HG03095 (cell line): ENCODE measurements at regions not wholly inside any gene's neighbourhood (a gene's known extent, or its start where the extent isn't known, plus 50 kb on each side); places are given as distances from the start of the nearest gene placed in this dataset.

Experiments
- ATAC-seq: cut with Tn5 transposase; IDR thresholded peaks from one replicate; pipeline ENCODE4 v1.9.1; 2021; ENCODE audit warnings: moderate library complexity; ENCODE audit not compliant: unreplicated experiment

- ATAC-seq: no peak
Observed at GRCh38 chr4:60117726-60118323, 1082.3 kb upstream of the ADGRL3 start.

GRCh38 chr4:60122820-60123219 is 1077.3 kb upstream of the ADGRL3 start:
- ATAC-seq: no peak

GRCh38 chr4:60128888-60129287 is 1071.2 kb upstream of the ADGRL3 start:
- no peak for ATAC-seq

GRCh38 chr4:60129740-60130139 is 1070.4 kb upstream of the ADGRL3 start:
- ATAC-seq: no peak

DNA sequence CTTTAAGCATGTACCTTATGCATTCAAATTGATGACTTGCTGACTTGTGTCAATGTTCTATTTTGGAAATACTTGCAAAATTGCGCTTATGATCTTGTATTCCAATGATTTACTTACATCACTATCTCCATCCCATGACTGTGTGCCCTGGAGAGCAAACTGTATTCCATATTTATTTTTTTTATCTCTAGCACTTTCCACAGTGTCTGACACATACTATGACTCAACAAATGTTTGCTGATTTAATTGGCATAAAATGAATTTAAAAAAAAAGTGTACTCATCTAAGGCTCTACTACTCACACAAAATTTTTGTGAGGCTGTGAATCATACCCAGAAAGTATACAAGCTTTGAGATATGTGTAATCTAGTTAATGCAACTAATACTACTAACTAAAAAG is 1066.8 kb upstream of the ADGRL3 start:
- no peak for ATAC-seq

GRCh38 chr4:60134099-60134498 is 1066.0 kb upstream of the ADGRL3 start:
- ATAC-seq: no peak

GRCh38 chr4:60155088-60155487 is 1045.0 kb upstream of the ADGRL3 start:
- no peak for ATAC-seq

DNA sequence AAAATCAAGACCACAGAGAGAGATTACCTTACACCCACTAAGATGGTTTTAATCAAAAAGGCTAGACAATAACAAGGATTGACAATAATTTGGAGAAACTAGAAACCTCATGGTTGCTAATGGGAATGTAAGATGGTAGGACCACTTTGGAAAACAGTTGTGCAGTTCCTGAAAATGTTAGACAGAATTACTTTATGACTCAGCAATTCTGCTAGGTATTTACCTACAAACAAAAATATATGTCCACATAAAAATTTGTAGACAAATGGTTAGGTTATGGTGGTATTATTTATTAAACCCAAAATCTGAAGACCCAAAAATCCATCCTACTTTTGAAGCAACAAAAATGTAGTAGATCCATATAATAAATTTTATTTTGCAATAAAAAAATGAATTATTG is 1027.0 kb upstream of the ADGRL3 start:
- no peak for ATAC-seq

- ATAC-seq: no peak
Observed at GRCh38 chr4:60173718-60174117, 1026.4 kb upstream of the ADGRL3 start.

- no peak for ATAC-seq
Observed at GRCh38 chr4:60175241-60175640, 1024.9 kb upstream of the ADGRL3 start.

GRCh38 chr4:60187428-60187827 is 1012.7 kb upstream of the ADGRL3 start:
- no peak for ATAC-seq

GRCh38 chr4:60189286-60189685 is 1010.8 kb upstream of the ADGRL3 start:
- ATAC-seq: no peak

- no peak for ATAC-seq
Observed at GRCh38 chr4:60194214-60194613, 1005.9 kb upstream of the ADGRL3 start.

- no peak for ATAC-seq
Observed at GRCh38 chr4:60195256-60195655, 1004.9 kb upstream of the ADGRL3 start.

GRCh38 chr4:60201052-60201673 is 999.0 kb upstream of the ADGRL3 start:
- peak; percentile 82 for ATAC-seq

GRCh38 chr4:60209588-60209987 is 990.5 kb upstream of the ADGRL3 start:
- ATAC-seq: no peak

GRCh38 chr4:60215906-60216305 is 984.2 kb upstream of the ADGRL3 start:
- ATAC-seq: no peak

DNA sequence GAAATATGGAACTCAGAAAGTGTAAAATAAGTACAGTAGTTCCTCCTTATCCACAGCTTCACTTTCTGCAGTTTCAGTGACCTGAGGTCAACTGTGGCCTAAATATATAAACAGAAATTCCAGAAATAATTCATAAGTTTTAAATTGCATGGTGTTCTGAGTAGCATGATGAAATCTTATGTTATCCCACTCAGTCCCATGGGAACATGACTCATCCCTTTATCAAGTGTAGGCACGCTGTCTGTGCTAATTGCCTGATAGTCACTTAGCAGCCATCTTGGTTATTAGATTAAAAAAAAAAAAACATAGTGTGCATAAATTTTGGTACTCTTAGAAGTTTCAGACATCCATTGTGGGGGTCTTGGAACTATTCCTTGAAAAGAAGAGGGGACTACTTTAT is 983.4 kb upstream of the ADGRL3 start:
- no peak for ATAC-seq

DNA sequence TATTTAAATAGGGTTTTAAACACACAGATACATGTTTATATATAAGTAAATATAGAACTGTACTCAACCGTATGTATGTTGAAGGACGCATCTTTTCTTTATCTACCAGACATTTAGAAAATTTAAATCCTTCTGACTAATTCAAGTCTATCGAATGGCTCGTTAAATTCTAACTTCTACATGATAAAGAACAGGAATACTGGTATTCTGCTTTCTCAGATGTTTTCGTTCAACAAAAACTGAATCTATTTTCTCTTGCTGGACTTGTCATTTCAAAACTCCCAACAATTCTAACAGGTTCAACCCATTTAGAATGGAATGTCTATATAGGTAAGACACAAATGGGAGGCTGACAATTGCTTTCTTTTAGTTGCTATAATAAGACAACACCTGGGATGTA is 978.3 kb upstream of the ADGRL3 start:
- no peak for ATAC-seq

GRCh38 chr4:60223208-60223923 is 976.8 kb upstream of the ADGRL3 start:
- no peak for ATAC-seq

DNA sequence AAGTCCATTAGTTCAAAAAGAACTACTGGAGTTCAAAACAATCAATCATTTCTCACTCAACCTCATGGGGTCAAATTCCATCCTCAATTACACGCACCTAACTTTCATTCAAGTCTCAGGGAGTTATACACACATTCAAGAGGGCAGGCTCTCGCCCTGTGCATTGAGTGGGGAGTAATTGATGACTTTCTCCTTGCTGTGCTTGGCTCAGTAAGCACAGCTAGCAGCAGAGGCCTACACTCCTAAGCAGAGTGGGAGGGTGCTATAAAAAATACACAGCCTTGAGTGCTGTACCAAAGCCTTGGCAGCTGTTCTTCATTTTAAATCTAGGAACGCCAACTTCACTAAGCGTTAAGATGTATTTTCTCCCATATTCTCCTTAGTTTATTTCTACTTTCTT is 958.3 kb upstream of the ADGRL3 start:
- ATAC-seq: no peak

DNA sequence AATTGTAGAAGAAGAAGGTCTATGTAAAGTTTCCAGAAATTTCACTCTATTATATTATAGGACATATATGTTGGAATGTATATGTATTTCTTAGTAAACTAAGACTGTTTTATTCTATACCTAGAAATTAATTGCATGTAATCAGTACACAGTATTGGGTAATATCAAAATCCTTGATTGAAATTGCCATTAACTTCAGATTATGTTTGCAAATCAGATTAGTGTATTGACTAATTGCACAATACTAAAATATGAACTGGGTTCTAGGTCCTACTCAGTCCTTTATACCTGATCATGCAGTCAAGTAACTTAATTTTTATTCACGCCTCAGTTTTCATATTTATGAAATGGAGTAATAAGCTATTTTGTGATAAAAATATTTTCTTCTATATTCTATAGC is 950.3 kb upstream of the ADGRL3 start:
- ATAC-seq: no peak
